ENCODE measurements at regions not wholly inside any gene's neighbourhood (a gene's known extent, or its start where the extent isn't known, plus 50 kb on each side); places are given as distances from the start of the nearest gene placed in this dataset.
"Not testable (repeated sequence)": the region's sequence is repeated elsewhere in the genome, so short reads cannot be mapped to it uniquely, and the experiment has no call there.

DNA sequence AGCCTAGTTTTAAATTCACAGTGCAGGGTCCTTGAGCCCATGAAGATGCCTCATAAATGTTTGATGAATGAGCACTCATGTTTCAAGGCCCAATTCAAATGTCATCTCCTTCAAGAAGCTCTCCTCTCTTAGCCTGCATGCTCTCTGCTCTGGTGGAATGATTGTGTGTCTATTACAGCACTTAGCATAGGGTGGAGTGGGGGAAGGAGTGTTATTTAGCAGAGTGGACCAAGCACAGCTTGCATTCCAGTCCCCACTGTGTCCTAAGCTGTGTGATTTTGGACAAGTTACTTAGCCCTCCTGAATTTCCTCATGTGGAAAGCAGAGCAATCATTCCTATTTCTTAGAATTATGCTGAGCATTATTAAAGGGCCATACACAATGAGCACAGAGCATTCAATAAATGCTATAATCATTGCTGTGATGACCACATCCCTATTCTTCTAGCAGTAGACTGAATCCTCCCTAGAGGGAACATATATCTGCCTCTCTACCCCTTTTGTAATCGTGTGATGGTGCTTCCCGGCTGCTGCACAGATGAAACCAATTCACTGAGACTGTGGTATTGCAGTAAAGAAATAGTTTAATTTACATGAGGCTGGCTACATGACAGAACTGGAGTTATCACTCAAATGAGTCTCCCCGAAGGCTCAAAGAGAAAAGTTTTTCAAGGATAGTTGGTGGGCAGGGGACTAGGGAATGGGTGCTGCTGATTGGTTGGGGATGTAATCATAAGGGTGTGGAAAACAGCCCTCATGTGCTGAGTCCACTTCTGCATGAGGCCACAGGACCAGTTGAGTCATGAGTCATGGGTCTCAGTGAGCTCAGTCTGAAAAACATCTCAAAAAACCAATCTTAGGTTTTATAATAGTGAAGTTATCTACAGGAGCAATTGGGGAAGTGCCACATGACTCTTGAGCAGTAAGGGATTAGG is 173.4 kb upstream of the NDUFV2 start:
- DNase-seq: peak; percentile 17 to 25

DNA sequence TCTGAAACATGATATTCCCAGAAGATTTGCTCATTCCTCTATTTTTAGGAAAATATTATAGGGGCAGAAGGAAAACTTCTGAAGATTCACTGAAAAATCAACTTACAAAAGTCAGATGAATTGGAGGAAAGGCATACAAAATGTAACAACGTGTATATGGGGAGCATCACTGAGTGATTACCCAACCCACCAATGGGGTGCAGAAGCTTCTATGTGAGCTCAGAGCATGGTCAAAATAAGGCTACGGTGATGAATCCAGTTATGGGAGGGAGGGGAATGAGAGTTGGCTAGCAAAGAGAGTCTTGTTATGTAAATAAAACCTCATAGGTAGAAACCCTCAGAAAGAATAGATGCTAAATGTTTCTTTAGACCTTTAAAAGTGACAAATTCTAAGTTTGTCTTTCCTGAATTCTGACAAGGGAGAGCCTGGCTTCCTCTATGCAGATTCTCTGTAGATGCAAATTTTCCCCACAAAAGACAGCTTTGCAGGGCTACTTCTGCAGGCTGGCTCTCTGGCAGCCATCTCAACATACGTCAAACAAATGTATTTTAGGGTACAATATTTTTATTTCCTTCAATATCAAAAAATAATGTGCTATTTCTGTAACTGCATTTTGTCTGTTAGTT is 171.4 kb upstream of the NDUFV2 start:
- TF ChIP-seq POLR2A (IDR thresholded peaks at IDR 0.05; ENCODE audit: low read length): no peak
- no peak for TF ChIP-seq GATA1 (IDR thresholded peaks at IDR 0.05; ENCODE audit: low read depth, low read length)
- no peak for DNase-seq

More for the DNA sequence above, 173.4 kb upstream of the NDUFV2 start:
- TF ChIP-seq POLR2A (IDR thresholded peaks at IDR 0.05; ENCODE audit: low read length) (no peak), GATA1 (IDR thresholded peaks at IDR 0.05; ENCODE audit: low read depth, low read length) (no peak)

GRCh38 chr18:8932866-8933265 is 169.6 kb upstream of the NDUFV2 start:
- TF ChIP-seq GATA1 (IDR thresholded peaks at IDR 0.05; ENCODE audit: low read depth, low read length): no peak
- TF ChIP-seq POLR2A (IDR thresholded peaks at IDR 0.05; ENCODE audit: low read length): no peak
- DNase-seq: no peak

DNA sequence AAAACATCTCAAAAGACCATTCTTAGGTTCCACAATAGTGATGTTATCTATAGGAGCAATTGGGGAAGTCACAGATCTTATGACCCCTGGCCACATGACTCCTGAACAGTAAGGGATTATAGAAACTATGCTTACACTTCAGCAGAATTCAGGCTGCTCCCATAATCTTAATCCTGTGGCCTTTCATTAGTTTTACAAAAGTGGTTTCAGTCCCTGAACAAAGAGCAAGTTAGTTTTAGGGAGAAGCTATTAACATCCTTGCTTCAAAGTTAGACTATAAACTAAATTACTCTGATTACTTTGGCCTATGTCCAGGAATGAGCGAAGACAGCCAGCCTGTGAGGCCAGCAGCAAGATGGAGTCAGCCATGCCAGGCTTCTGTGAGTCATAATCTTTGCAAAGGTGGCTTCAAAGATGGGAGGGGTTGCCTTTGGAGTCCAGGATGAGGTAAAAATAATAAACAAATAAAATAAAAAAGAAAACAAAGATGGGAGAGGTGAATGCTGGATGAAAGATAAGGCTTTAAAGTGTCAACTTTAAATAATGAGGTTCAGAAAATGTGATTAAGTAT is 168.7 kb upstream of the NDUFV2 start:
- DNase-seq: no peak
- TF ChIP-seq GATA1 (IDR thresholded peaks at IDR 0.05; ENCODE audit: low read depth, low read length) (no peak), POLR2A (IDR thresholded peaks at IDR 0.05; ENCODE audit: low read length) (no peak)

DNA sequence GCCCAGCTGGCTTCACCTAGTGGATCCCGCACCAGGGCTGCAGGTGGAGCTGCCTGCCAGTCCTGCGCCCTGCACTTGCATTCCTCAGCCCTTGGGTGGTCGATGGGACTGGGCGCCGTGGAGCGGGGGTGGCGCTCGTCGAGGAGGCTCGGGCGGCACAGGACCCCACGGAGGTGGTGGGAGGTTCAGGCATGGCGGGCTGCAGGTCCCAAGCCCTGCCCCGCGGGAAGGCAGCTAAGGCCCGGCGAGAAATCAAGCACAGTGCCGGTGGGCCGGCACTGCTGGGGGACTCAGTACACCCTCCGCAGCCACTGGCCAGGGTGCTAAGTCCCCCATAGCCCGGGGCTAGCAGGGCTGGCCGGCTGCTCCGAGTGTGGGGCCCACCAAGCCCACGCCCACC is 167.2 kb upstream of the NDUFV2 start:
- DNase-seq: not testable (repeated sequence)

- no peak for TF ChIP-seq POLR2A (IDR thresholded peaks at IDR 0.05; ENCODE audit: low read length)
- no peak for TF ChIP-seq GATA1 (IDR thresholded peaks at IDR 0.05; ENCODE audit: low read depth, low read length)
- DNase-seq: no peak
These were observed 165.9 kb upstream of the NDUFV2 start for GRCh38 chr18:8936619-8937018.

DNA sequence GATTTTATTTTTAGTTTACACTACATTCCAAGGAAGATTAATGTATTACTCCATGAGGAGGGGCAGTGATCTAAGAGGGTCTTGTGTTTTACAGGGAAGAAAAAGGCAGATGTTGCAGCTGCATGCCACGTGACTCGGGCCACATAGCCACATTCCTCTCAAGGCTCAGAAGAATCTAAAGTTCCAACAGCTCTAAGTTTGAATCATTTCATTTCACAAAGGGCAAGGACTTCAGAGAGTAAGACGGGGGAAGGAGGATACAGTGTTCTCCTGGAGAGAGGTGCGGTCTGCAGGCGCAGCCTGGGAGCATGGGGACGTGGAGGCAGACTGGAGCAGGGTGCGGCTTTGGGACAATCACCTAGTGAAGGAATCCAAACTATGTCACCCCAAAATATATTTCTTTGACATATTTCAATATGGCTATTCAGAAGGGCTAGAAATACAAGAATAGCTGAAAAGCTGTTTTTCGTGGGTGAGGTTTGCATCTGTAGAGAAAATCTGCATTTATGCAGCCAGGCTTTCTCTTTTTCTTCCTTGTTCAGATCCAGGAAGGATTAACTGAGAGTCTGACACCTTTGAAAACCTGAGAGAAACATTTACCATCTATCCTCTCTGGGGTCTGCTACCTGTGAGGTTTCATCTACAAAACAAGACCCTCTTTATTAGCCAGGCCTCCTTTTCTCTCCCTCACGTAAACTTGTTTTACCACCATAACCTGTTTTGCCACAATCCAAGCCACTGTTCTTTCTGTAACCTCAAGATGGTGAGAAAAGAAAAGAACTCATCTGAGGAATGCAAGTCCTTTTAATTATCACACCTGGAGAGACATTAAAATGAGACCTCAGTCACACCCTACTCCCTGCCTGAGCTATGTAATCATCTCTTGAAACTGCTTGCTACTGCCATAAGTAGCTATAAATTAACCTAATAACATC is 165.1 kb upstream of the NDUFV2 start:
- no peak for DNase-seq
- TF ChIP-seq POLR2A (IDR thresholded peaks at IDR 0.05; ENCODE audit: low read length) (no peak), GATA1 (IDR thresholded peaks at IDR 0.05; ENCODE audit: low read depth, low read length) (no peak)

DNA sequence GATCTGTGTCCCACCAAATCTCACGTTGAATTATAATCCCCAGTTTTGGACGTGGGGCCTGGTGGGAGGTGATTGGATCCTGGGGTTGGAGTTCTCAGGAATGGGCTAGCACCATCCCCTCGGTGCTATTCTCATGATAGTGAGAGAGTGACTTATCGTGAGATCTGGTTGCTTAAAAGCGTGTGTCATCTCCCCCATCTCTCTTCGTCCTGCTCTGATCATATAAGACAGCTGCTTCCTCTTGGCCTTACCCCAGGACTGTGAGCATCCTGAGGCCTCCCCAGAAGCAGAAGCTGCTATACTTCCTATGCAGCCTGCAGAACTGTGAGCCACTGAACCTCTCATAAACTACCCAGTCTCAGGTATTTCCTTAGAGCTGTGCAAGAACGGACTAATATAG is 163.7 kb upstream of the NDUFV2 start:
- DNase-seq: peak; percentile 18 to 61

DNA sequence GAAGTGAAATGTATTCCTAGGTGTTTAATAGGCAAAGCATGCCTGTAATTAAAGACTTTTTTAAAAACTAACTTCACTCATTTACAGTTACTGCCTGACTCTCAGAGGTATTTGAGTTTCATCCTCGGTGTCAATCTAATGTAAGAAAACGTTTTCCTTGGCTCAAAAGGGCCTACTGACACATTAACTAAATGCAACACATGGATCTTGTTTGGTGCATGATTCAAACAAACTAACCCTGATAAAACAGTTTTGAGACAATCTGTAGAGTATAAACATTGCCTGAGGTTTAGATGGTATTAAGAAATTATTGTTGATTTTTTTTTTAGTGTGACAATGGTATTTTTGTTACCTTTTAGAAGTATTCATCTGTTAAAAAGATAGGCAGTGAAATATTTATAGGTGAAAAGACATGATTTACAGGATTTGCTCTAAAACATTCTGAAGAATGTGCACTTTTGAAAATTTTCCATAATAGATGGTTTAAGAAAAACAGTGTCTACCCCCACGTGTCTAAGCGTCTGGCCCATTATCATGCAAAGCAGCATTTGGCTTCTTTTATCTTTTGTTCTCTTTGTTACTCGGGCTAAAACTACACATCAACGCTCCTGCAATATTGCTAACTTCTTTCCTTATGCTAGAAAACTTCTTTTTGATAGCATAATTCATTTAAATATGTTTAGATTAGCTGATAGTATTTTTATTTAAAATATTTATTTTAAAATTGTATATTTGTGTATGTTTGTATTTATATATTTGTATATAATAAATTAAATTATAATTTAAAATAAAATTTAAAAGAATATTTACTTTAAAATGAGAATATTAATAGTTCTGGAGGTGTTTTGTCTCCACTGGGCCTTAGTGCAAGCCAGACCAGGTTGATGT is 160.2 kb upstream of the NDUFV2 start:
- TF ChIP-seq POLR2A (IDR thresholded peaks at IDR 0.05; ENCODE audit: low read length) (no peak), GATA1 (IDR thresholded peaks at IDR 0.05; ENCODE audit: low read depth, low read length) (no peak)
- no peak for DNase-seq

More for the DNA sequence above, 163.7 kb upstream of the NDUFV2 start:
- TF ChIP-seq GATA1 (IDR thresholded peaks at IDR 0.05; ENCODE audit: low read depth, low read length): no peak
- TF ChIP-seq POLR2A (IDR thresholded peaks at IDR 0.05; ENCODE audit: low read length): no peak

DNA sequence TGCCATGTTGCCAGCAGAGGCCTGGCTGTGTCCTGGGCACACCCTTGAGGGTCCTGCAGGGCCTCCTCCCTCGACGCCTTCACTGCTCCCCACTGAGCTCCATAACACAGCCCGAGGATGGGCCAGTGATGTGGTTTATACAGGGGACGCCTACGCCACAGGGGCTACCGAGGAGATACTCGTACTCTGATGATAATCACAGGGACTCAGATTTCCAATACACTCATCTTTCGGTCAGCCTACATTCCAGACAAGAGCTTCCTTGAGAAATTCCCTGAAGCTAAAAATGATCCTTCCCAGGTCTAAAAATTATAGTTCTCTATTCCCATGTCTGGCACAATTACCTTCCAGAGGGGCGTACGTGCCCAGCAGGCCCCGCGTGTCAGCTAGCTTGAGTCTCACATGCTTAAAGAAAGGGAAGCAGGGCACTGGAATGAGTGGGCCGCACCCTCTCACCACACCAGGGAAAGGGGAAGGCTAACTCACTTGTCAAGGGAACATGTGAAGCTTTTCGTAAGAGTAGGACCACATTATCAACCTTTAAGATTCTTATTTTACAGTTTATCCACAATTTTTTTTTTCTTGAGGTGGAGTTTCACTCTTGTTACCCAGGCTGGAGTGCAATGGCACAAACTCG is 159.5 kb upstream of the NDUFV2 start:
- no peak for TF ChIP-seq GATA1 (IDR thresholded peaks at IDR 0.05; ENCODE audit: low read depth, low read length)
- no peak for TF ChIP-seq POLR2A (IDR thresholded peaks at IDR 0.05; ENCODE audit: low read length)
- no peak for DNase-seq

- no peak for TF ChIP-seq POLR2A (IDR thresholded peaks at IDR 0.05; ENCODE audit: low read length)
- no peak for TF ChIP-seq GATA1 (IDR thresholded peaks at IDR 0.05; ENCODE audit: low read depth, low read length)
- peak in 1 of 2 experiments; percentile 30 for DNase-seq
These were observed 158.3 kb upstream of the NDUFV2 start for GRCh38 chr18:8943900-8944870.

Measured in erythroblast (primary cell).